Transverse colon (tissue), 4 donors: ENCODE measurements at regions not wholly inside any gene's neighbourhood (a gene's known extent, or its start where the extent isn't known, plus 50 kb on each side); places are given as distances from the start of the nearest gene placed in this dataset.

ENCODE experiments used
- POLR2AphosphoS5 ChIP-seq, 3 donors: sonication (generic); formaldehyde crosslinking; IDR thresholded peaks; one replicate each; pipeline ENCODE4 v1.6.1; 2016; ENCODE audit warnings: antibody characterized with exemption in 3 of 3
- TF ChIP-seq, protein P1 (sequence below), 5 experiments: fragments of 200-600 bp in 3 of 5; fragments of 450-650 bp in 2 of 5; sonication (generic) in 3 of 5; IDR thresholded peaks; 1 replicate in 2 of 5; 2 replicates in 3 of 5; pipeline ENCODE4 v1.5.1; 2016 to 2017; ENCODE audit warnings: antibody characterized with exemption in 5 of 5, inconsistent platforms in 3 of 5, mild to moderate bottlenecking in 2 of 5, moderate library complexity in 1 of 5

DNA sequence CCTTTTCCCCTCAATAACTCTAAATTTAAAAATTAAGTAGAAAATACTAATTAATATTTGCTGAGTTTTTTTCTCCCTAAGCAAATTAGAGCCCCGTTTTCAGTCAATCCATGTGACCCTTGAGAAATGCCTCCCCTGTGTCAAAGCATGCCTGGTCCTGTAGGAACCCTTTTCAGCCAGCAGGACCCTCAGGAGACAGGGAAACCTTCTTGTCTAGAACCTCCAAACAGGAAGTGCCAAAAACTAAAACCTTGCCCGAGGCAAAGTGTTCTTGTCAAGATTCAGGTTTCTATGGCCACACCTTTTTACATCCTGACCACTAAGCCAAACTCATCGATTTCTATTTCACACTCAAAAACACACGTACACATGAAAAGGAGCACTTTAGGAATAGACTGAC lies 60.1 kb upstream of the NFE2L3 start:
- TF ChIP-seq, protein P1, sequence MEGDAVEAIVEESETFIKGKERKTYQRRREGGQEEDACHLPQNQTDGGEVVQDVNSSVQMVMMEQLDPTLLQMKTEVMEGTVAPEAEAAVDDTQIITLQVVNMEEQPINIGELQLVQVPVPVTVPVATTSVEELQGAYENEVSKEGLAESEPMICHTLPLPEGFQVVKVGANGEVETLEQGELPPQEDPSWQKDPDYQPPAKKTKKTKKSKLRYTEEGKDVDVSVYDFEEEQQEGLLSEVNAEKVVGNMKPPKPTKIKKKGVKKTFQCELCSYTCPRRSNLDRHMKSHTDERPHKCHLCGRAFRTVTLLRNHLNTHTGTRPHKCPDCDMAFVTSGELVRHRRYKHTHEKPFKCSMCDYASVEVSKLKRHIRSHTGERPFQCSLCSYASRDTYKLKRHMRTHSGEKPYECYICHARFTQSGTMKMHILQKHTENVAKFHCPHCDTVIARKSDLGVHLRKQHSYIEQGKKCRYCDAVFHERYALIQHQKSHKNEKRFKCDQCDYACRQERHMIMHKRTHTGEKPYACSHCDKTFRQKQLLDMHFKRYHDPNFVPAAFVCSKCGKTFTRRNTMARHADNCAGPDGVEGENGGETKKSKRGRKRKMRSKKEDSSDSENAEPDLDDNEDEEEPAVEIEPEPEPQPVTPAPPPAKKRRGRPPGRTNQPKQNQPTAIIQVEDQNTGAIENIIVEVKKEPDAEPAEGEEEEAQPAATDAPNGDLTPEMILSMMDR (IDR thresholded peaks at IDR 0.05) = no peak
- no peak for TF ChIP-seq POLR2AphosphoS5 (IDR thresholded peaks at IDR 0.05)
